OCI-LY7 (cell line): ENCODE measurements at regions not wholly inside any gene's neighbourhood (a gene's known extent, or its start where the extent isn't known, plus 50 kb on each side); places are given as distances from the start of the nearest gene placed in this dataset.

Experiments
- BruUV-seq: library from RNA; stranded (reverse); fragments of 400-500 nt; replicated peaks from 2 replicates; lab custom pipeline; 2021; lab: Mats Ljungman, UMichigan
- CTCF ChIA-PET: fragments of 300-600 bp; sonication (Branson Sonifier 250); formaldehyde crosslinking; loops from one replicate; lab custom pipeline; 2022; ENCODE audit warnings: antibody characterized with exemption; ENCODE audit not compliant: unreplicated experiment; lab: Charles Lee
- POLR2A ChIA-PET: fragments of 300-600 bp; sonication (Branson Sonifier 250); formaldehyde crosslinking; loops from one replicate; lab custom pipeline; 2022; ENCODE audit warnings: antibody characterized with exemption; lab: Charles Lee
- DNase-seq: peaks from one replicate; pipeline ENCODE4 v3.0.0-alpha.2; 2015; ENCODE audit warnings: low spot score
- H2AFZ ChIP-seq: fragments of 200-600 bp; sonication (generic), shearing (Covaris generic); 2 replicates; pipeline ENCODE4 v1.6.1; 2014; ENCODE audit warnings: mild to moderate bottlenecking, antibody characterized with exemption, low read length, moderate library complexity
- H3K27ac ChIP-seq: fragments of 200-600 bp; sonication (generic); 2 replicates; pipeline ENCODE4 v1.5.1; 2014; ENCODE audit warnings: mixed run types, low read depth, mild to moderate bottlenecking, moderate library complexity, low read length, inconsistent platforms; ENCODE audit not compliant: poor library complexity, severe bottlenecking
- H3K36me3 ChIP-seq: fragments of 200-600 bp; sonication (generic); 2 replicates; pipeline ENCODE4 v1.6.1; 2014; ENCODE audit warnings: mild to moderate bottlenecking, antibody characterized with exemption, low read length, moderate library complexity, mixed read lengths; ENCODE audit not compliant: insufficient read depth
- H3K4me1 ChIP-seq: fragments of 200-600 bp; sonication (generic); 2 replicates; pipeline ENCODE4 v1.5.1; 2014; ENCODE audit warnings: mild to moderate bottlenecking, low read length; ENCODE audit not compliant: insufficient read depth, poor library complexity, severe bottlenecking
- H3K4me2 ChIP-seq: fragments of 200-600 bp; sonication (generic); 2 replicates; pipeline ENCODE4 v1.6.1; 2014; ENCODE audit warnings: mild to moderate bottlenecking, low read length
- H3K4me3 ChIP-seq: fragments of 200-600 bp; sonication (generic); 2 replicates; pipeline ENCODE4 v1.5.1; 2014; ENCODE audit warnings: mild to moderate bottlenecking, low read depth, low read length; ENCODE audit not compliant: poor library complexity, severe bottlenecking
- H3K79me2 ChIP-seq: fragments of 200-600 bp; sonication (generic); 2 replicates; pipeline ENCODE4 v1.6.1; 2016; ENCODE audit warnings: low read depth, mild to moderate bottlenecking, low read length, moderate library complexity, mixed read lengths; ENCODE audit not compliant: insufficient read depth
- H3K9me2 ChIP-seq: fragments of 200-600 bp; sonication (generic); 2 replicates; pipeline ENCODE4 v1.6.1; 2016; ENCODE audit warnings: mild to moderate bottlenecking, low read length, mixed read lengths; ENCODE audit not compliant: insufficient read depth
- H3K9me3 ChIP-seq: fragments of 200-600 bp; sonication (generic); 2 replicates; pipeline ENCODE4 v1.6.1; 2014; ENCODE audit warnings: mild to moderate bottlenecking, mixed run types, low read length, mixed read lengths
- H4K20me1 ChIP-seq: fragments of 200-600 bp; sonication (generic); 2 replicates; pipeline ENCODE4 v1.6.1; 2014; ENCODE audit warnings: mild to moderate bottlenecking, antibody characterized with exemption, low read length, moderate library complexity, mixed read lengths; ENCODE audit not compliant: insufficient read depth
- EZH2phosphoT487 ChIP-seq: fragments of 200-600 bp; sonication (generic); IDR thresholded peaks from 2 replicates; pipeline ENCODE4 v1.6.1; 2018; ENCODE audit warnings: low read depth, borderline replicate concordance, mild to moderate bottlenecking, mixed run types, antibody characterized with exemption, low read length, moderate library complexity, mixed read lengths
- intact Hi-C: fragments of 100-400 bp; cut with micrococcal nuclease; formaldehyde crosslinking; loops from one replicate; pipeline ENCODE4 v1.10.0; 2022; ENCODE audit not compliant: unreplicated experiment
- TF ChIP-seq, protein P1 (sequence below): fragments of 200-600 bp; sonication (generic); conservative IDR thresholded peaks from 2 replicates; pipeline ENCODE4 v1.5.1; 2014; ENCODE audit warnings: mild to moderate bottlenecking, antibody characterized with exemption, low read length, moderate library complexity, mixed read lengths

DNA sequence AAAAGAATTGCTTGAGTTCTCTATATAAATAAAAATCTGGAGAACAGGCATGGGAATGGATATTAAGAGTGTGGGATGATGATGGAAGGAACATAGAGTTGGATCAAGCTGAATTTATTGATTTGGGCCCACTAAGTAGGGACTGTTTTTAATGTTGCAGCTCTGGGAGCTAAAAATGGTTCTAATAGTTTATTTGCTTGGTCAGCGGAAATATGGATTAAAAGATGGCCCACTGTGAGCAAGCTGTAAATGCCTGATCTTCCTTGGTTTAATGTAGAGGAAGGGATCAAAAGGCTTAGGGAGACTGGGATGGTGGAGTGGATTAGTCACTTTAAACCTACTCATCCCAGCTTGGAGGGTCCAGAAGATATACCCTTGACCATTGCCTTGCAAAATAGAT, 429.4 kb upstream of the NXPH2 start:
- H3K4me3 ChIP-seq, result no peak overlapping the region
- no peaks in the 10 kb centered on the region for H4K20me1 ChIP-seq
- no peak for DNase-seq
- H3K79me2 ChIP-seq, result no peaks in the 10 kb centered on the region
- intact Hi-C loops, result no loop called here
- ChIA-PET POLR2A (no interaction called here), CTCF (no interaction called here)
- H3K9me3 ChIP-seq, result no peaks in the 10 kb centered on the region
- BruUV-seq, result no TSS peak
- TF ChIP-seq, protein P1, sequence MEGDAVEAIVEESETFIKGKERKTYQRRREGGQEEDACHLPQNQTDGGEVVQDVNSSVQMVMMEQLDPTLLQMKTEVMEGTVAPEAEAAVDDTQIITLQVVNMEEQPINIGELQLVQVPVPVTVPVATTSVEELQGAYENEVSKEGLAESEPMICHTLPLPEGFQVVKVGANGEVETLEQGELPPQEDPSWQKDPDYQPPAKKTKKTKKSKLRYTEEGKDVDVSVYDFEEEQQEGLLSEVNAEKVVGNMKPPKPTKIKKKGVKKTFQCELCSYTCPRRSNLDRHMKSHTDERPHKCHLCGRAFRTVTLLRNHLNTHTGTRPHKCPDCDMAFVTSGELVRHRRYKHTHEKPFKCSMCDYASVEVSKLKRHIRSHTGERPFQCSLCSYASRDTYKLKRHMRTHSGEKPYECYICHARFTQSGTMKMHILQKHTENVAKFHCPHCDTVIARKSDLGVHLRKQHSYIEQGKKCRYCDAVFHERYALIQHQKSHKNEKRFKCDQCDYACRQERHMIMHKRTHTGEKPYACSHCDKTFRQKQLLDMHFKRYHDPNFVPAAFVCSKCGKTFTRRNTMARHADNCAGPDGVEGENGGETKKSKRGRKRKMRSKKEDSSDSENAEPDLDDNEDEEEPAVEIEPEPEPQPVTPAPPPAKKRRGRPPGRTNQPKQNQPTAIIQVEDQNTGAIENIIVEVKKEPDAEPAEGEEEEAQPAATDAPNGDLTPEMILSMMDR, result no peak
- no peak for TF ChIP-seq EZH2phosphoT487
- H2AFZ ChIP-seq, result no peak overlapping the region
- H3K4me1 ChIP-seq, result no peaks in the 10 kb centered on the region
- H3K27ac ChIP-seq, result no peak overlapping the region
- no peaks in the 10 kb centered on the region for H3K36me3 ChIP-seq
- H3K9me2 ChIP-seq, result no peaks in the 10 kb centered on the region
- no peak overlapping the region for H3K4me2 ChIP-seq

DNA sequence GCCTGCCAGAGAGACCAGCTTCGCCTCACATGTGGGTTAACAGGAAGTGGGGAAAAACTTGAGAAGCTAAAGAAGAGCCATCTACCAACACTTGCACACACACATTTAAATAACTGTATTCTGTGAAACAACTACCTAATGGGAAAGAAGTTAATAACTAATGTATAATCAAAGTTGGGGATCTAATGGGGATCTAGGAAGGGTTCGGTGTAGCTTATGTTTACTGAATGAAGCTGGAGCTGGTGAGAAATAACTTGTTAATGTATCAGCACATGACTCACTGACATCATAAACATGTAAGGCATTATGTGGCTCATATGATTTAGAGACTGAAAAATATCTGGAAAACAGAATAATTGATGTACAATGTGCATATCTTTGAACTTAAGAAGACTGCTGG, 421.3 kb upstream of the NXPH2 start:
- no peak for DNase-seq
- Histone ChIP-seq H4K20me1 (no peaks in the 10 kb centered on the region), H3K79me2 (no peaks in the 10 kb centered on the region), H3K4me3 (no peak overlapping the region), H3K9me2 (no peaks in the 10 kb centered on the region), H3K4me1 (no peaks in the 10 kb centered on the region), H3K9me3 (no peaks in the 10 kb centered on the region), H3K4me2 (no peak overlapping the region), H2AFZ (no peak overlapping the region), H3K27ac (no peak overlapping the region), H3K36me3 (no peaks in the 10 kb centered on the region)
- ChIA-PET POLR2A (interaction anchor here (0.7 kb wide), 1 partner anchor 13 kb away, joined by 3 read pairs; no protein-coding TSS in a partner anchor), CTCF (no interaction called here)
- intact Hi-C loops, result no loop called here
- no TSS peak for BruUV-seq
- TF ChIP-seq, protein P1, result no peak
- no peak for TF ChIP-seq EZH2phosphoT487

DNA sequence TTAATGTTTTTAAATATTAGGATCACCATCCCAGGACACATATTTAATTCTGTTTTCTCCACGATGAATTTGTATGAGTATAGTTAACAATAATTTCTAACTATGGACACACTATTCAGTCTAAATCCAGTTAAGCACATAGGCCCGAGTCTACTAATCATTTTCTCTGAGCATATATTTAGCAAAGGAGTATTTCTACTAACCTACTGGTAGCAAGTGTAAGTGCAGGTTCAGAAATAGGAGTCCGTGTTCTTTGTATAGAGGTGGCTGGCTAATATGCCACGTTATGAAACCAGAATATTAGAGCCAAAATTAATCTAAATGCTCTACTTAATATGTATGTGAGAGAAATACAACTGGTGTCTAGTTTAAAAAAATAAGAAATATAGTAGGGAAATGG, 416.6 kb upstream of the NXPH2 start:
- Histone ChIP-seq H3K9me2 (no peaks in the 10 kb centered on the region), H2AFZ (no peak overlapping the region), H3K4me3 (no peak overlapping the region), H3K9me3 (no peaks in the 10 kb centered on the region), H4K20me1 (no peaks in the 10 kb centered on the region), H3K79me2 (no peaks in the 10 kb centered on the region), H3K4me1 (no peaks in the 10 kb centered on the region), H3K27ac (no peak overlapping the region), H3K4me2 (no peak overlapping the region), H3K36me3 (no peaks in the 10 kb centered on the region)
- no peak for TF ChIP-seq EZH2phosphoT487
- TF ChIP-seq, protein P1, result no peak
- no TSS peak for BruUV-seq
- POLR2A ChIA-PET, result interaction anchor here (0.8 kb wide), 1 partner anchor 13 kb away, joined by 4 read pairs; no protein-coding TSS in a partner anchor
- CTCF ChIA-PET, result no interaction called here
- intact Hi-C loops, result no loop called here
- DNase-seq, result no peak
